NB4 (cell line): ENCODE measurements at regions not wholly inside any gene's neighbourhood (a gene's known extent, or its start where the extent isn't known, plus 50 kb on each side); places are given as distances from the start of the nearest gene placed in this dataset.

Experiments used
- MYC ChIP-seq: IDR thresholded peaks from 2 replicates; pipeline ENCODE4 v1.6.1; 2011; ENCODE audit warnings: low read depth, low read length
- POLR2A ChIP-seq: IDR thresholded peaks from 2 replicates; pipeline ENCODE4 v1.6.1; 2011; ENCODE audit warnings: mild to moderate bottlenecking; ENCODE audit not compliant: insufficient read length; ENCODE audit errors: extremely low read depth
- TF ChIP-seq, protein P1 (sequence below): IDR thresholded peaks from one replicate; pipeline ENCODE4 v1.5.1; 2012; ENCODE audit warnings: low read depth, low read length

GRCh38 chr2:160932960-160933359, 227.3 kb upstream of the TANK start:
- TF ChIP-seq, protein P1, sequence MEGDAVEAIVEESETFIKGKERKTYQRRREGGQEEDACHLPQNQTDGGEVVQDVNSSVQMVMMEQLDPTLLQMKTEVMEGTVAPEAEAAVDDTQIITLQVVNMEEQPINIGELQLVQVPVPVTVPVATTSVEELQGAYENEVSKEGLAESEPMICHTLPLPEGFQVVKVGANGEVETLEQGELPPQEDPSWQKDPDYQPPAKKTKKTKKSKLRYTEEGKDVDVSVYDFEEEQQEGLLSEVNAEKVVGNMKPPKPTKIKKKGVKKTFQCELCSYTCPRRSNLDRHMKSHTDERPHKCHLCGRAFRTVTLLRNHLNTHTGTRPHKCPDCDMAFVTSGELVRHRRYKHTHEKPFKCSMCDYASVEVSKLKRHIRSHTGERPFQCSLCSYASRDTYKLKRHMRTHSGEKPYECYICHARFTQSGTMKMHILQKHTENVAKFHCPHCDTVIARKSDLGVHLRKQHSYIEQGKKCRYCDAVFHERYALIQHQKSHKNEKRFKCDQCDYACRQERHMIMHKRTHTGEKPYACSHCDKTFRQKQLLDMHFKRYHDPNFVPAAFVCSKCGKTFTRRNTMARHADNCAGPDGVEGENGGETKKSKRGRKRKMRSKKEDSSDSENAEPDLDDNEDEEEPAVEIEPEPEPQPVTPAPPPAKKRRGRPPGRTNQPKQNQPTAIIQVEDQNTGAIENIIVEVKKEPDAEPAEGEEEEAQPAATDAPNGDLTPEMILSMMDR, result no peak
- TF ChIP-seq POLR2A, result no peak
- TF ChIP-seq MYC, result no peak
